HG03521 (cell line): ENCODE measurements at regions not wholly inside any gene's neighbourhood (a gene's known extent, or its start where the extent isn't known, plus 50 kb on each side); places are given as distances from the start of the nearest gene placed in this dataset.

Experiments
- ATAC-seq: cut with Tn5 transposase; IDR thresholded peaks from one replicate; pipeline ENCODE4 v1.9.1; 2021; ENCODE audit warnings: mild to moderate bottlenecking, moderate library complexity; ENCODE audit not compliant: unreplicated experiment

DNA sequence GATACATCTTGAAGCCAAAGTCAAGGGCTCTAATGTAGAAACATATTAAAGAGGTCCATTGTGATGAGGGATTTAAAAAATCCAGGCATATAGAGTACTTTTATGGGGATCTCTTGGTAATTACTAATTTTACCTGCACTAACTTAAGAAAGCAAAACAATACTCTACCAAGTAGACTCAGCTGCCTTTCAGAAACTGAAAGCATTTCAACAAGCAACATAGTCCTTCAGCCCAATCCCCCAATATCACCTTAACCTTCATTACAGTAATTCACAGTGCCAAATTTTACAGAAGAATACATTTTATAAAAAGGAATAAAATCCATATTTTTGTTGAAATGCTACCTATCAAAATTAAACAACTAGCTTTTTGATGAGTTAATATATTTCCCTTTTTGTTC, 422.9 kb downstream of the DTHD1 start:
- ATAC-seq = no peak

DNA sequence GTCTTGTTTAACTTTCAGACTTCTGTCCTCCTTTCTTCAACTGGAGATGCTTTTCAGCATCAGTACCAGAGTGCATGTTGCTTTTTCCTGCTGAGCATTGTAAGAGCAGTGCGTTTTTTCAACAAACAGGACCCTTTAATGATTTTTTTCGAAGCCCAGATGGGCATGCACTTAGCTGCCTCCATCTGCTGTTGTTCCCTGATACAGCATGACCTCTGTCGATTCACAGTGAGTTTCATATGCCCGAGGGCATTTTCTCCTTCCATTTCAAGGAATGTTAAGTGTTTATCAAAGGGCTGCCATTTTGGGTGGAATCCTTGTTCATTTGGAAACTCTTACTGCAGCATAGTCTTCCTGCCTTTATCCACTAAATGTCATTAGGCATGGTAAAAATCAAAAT, 428.6 kb downstream of the DTHD1 start:
- no peak for ATAC-seq

DNA sequence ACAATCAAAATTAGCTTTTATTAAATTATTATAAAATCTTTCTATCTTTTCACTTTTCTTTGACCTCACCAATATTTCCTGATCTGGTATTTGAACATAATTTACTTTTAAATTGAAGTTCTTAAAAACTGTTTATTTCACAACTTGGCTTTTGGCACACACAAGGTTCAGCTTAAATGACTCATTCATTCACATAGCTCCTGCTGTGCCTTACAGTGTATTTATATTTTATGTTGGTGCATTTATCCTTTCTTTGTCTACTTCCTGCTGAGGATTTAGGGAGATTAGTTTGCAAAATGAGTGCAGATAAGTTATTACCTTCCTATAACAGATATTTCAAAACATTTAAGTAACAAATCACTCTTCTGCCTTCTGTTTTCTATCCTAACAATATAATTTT, 430.6 kb downstream of the DTHD1 start:
- no peak for ATAC-seq

DNA sequence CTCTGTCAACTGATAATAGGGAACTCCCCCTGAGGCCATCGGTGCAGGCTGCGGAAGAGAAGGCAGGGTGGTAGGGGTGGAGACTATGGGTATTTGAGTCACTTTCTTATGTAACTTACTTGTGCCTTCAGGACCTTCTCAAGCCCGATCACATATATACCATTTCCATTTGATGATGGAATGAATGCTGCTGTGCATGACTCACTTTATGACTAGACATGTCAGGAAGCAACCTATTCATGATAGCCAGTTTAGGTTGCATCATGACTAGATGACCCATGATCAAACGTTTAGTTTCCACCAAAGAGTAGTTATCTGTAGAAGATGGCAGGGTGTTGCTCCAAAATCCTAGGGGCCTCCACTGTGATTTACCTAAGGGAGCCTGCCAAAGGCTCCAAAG, 435.5 kb downstream of the DTHD1 start:
- ATAC-seq = no peak

DNA sequence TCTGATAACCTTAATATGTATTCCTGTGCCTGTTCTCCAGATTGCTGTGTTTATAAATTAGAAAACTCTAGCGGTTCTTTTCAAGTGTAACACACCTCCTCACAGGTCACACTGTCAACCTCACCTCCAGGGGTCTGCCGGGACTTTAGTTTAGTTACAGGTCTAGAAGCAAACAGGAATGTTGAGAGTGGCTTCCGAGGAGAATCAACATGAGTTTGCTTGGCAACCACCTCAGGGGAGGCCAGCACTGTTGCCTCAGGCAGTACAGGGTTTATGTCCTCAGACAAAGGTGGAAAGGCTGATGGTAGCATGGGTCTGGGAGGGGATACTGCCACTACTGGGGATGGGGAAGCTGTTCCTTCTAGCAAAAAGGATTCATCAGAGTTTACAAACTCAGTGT, 438.0 kb downstream of the DTHD1 start:
- ATAC-seq = no peak

DNA sequence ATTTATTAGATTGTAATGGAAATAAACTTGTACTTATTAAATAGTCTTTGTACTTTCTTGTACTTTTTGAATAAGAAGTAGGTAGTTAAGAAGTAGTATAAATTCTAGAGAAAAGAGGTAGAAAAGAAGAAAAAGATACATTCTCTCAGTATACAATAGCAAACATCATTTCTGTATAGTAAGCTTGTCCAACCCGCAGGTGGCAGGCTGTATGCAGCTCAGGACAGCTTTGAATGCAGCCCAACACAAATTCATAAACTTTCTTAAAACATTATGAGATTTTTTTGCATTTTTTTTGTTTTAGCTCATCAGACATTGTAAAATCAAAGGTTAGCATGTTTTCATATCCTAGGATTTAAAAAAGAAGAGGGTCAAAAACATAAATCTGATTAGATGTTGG, 441.6 kb downstream of the DTHD1 start:
- no peak for ATAC-seq

DNA sequence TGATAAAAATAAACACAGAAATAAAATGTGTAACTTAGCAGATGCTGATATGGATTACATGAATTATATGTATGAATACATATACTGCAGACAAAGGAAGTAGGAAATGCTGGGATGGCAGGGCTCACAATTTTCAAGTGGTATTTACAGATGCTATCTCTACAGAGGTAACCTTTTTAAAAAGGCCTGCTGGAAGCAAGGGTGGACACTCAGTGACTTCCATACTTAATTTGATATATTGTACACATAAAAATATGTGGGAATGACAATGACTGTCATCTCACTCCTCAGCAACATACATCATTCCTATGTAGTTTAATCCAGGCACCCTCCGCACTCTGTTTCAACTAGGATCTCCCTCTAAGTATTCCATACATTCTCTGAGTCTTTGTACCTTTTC, 452.9 kb downstream of the DTHD1 start:
- no peak for ATAC-seq

DNA sequence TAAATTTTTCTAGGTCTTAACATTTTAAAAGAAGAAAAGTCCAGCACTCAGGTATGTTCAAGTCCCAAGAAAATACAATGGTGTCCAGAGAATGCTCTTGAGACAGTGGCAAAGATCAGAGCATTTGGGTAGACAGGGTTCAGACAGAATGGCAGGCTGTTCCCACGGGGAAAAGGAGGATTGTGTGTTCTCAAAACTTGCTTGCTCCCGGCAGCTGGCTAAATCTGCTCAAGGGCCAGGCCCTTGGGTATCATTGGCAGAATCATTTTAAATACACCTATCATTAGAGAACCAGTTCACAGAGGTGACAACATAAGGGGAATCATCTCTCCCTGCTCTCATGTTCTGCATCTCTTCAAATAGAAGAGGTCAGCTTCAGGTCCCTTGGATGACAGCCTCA, 456.3 kb downstream of the DTHD1 start:
- no peak for ATAC-seq

DNA sequence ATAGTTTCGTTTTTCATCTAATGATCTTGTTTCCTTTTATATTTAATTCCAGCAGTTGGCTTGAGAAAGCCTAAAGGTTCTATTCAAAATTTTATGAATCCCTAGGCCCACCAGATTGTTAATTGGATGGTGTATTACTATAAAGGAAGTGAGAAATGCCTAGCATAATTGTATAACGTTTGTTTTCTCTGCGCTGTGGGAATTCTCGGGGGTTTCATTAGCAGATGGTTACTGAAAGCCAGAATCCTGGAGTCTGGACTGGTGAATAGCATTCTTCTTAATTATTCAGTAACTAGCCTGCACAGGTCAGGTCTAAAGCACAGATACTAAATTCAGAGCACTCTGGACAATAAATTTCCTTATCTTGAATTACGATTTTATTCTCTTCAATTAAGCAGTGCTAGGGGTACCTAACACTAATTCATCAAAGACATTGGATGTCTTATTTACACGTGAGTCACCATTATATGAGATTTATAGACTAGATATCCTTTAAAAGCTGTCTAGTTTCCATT, 459.4 kb downstream of the DTHD1 start:
- no peak for ATAC-seq

DNA sequence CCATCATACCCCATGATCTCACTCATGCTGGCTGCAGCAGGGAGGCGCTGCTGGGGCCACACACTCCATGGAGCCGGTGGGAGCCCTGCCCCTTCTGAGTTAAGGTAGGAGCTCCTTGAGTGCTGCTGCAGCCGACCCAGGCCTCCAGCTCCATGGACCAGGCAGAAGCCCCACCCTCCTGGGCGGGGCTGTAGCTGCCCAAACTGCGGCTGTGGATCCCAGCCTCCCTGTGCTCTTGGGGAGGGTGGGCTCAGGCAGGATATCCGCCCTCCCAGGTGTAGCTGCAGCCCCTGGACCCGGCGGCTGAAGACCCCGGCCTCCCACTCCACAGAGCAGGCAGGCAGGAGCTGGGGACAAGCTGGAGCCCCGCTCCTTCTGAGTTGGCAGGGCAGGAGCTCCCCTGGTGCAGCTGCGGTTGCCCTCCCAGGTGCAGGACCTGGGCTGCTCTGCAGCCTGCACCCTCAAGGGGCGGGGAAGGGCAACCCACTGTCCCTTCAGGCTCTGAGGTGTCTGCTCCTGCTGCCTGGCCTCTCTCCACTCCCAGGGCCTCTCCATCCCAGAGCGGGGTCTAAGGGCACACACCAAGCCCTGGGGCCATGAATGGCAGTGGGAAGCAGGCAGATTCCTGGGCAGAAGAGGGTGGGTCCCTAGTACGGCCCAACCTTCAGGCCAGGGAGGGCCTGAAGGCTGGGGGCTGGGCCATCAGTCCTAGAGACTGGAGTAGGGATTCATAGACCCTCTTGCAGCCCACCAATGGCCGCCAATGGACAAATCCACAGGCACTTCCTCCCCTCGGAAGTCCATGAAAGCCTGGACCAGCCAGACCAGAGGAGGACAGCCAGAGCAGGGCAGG, 466.1 kb downstream of the DTHD1 start:
- no peak for ATAC-seq

DNA sequence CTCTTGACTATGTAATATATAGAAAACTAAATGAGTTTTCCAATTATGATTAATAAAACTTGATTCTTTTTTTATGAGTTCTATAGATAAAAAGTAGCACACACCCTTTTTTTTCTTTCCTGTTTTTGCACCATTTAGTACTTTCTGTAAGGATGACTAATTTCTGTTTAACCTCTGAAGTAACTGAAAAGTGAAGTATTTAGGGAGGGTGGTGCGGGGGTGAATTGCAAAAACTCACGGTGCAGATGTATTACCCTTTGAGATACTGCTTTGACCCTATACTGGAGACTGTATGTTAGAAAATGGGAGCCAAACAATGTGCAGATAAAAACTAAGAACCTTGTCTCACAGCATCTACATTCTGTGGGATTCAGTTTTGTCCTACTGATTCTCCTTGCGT, 471.6 kb downstream of the DTHD1 start:
- ATAC-seq = no peak

DNA sequence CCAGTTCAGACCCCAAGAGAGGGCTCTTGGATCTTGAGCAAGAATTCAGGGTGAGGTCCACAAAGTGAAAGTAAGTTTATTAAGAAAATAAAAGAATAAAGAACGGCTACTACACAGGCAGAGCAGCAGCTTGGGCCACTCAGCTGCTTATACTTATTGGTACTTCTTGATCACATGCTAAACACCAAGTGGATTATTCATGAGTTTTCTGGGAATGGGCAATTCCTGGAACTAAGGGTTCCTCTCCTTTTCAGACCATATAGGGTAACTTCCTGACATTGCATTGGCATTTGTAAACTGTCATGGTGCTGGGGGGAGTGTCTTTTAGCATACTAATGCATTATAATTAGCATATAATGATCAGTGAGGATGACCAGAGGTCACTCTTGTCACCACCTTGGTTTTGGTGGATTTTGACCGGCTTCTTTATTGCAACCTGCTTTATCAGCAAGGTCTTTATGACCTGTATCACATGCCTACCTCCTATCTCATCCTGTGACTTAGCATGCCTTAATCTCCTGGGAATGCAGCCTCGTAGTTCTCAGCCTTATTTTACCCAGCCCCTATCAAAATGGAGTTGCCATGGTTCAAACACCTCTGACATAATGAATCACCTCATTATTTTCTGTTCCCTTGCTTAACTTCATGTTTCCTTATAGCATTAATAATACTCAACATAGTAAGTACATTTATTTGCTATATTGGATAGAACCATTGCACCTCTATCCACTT, 476.3 kb downstream of the DTHD1 start:
- no peak for ATAC-seq

DNA sequence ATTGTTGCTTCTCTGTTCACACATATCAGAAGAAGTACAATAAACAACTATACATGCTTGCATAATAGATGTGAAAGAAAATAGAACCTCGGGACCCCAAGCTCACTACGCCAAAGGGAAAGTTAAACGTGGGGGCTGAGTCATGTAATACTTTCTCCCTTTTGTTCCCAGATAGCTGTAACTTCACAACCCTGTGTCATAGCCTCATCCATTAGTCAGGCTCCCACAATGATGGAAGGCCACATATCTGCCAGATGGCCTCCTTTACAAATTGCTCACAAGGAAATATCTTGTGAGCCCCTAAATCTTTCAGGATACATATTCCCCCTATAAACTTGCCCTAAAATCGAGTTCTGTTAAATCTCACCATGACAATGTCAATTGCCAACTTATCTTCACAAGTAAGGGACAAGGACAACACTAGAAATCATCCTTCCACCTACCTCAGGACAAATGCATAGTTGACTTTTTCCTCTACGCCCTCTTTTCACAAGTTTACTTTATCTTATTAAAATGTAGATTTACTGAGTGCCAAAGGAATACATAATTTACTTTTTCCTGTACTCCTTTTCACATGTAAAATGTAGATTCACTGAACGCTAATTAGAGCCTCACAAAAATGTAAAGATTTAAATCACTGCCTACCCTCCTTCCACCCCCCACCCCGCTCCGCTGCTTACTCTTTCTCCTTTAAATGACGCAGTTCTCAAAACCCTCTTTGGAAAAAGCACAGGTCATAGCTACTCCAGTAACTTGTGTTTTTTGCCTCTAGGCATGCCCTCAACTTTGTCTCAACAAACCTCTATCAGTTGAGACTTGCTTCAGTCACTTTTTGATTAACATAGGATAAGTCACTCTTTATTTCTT, 477.1 kb downstream of the DTHD1 start:
- ATAC-seq = no peak

DNA sequence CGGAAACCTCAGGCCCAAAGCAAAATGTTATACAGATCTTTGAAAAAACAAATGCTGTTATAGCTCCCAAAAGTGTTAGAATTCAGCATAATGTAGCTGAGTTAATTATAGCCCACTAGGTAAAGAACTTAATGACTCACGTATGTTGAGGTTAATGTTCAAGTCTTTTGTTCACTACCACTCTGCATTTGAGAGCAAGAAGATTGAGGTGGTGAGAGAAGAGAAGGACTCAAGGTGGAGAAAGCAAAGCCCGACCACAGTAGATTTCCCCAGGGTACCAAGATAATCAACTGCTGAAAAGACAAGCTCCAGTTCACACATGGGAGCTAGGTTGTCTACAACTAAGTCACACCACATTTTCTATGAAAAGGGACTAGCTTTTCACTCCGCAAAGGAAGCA, 480.2 kb downstream of the DTHD1 start:
- no peak for ATAC-seq

DNA sequence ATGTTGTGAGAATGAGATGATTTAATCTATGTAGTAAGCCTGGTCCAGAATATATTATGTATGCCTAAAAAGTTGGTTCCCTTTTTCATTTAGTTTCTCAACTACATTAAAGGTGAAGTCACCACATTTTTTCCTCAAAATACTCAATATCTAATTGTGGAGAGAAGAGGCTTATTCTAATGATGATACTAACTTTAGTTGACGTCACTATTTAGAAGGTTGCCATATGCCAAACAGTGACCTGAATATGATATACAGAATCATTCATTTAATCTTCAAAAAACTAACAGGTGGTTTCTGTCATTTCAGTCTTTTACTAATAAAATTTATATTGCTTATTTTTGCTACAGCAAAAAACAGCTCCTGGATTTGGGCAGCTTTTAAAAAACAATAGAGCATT, 480.7 kb upstream of the NWD2 start:
- no peak for ATAC-seq

DNA sequence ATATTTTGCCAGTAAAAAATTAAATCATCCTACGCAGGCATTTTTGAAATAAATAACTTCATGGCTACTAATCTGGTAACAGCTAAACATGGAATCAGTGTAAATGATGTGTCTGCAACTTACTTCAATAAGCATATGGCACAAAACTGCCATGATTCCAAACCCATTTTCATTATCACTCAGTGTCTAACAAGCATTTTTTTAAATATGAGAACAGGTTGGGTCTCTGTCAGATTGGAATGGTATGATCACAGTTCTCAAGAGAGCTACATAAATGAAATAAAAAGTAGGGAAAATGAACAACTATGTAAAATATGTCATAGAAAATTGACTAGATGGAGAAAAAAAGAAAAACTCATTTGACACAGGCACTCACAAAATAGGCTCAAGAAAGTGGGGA, 476.9 kb upstream of the NWD2 start:
- no peak for ATAC-seq

DNA sequence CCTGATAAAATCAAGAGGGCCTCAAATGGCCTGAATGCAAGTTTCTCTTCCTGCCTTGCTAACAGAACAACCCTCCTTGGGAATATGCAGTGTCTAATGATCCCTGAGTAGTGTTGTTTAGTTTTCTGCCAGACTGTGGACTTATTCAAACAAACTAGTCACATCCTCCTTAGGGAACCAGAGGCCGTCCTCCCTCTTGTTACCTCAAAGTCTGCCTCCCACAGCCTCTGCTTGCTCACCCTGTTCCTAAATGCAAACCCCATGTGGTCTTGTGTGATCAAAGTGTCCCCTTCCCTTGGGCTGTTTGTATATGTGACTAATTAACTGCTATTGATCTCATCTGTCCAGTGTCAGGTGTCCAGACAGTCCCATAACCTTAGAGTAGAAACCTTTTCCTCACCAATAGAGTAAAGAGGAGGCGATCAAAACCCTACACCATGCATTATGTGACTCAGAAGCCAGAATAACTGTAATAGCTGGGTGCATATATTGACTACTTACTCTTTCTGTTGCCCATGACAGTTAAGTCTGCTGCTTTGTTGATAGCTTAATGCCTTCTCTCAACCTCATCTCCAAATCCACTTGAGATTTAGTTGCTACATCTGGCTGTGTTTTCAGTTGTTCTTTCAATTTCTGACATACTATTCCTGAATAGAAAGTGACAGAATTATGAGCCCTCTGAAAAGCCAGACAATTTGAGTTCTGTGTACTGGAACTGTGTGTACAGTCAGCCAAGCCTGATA, 473.0 kb upstream of the NWD2 start:
- ATAC-seq = no peak

DNA sequence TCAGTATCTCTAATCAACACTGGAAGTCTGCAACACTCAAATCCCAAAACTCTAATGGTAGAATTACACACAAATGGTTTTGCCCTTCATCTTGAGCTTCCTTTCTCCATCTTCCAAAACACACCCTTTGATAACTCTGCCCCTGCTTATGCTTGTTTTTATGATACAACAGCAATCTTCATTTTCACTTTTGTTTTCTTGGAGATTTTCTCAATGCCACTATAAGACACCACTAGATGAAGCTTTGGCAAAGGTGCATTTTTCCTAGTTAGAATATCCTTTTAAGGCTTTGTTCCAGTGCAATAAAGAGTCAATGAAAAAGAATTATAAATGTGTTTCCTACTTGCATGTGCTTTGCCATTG, 472.4 kb upstream of the NWD2 start:
- no peak for ATAC-seq

DNA sequence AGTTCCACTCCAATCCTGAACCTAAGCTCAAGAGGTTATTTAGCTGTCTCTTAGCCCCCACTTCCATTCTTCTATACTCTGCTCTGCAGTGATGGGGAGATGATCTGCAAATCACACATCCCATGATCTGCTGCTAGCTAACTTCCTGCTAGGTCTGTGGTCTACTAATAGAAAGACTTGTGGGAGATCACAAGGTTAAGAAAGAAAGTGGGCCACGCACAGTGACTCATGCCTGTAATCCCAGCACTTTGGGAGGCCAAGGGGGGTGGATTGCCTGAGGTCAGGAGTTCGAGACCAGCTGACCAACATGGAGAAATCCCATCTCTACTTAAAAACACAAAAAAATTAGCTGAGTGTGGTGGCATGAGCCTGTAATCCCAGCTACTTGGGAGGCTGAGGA, 471.1 kb upstream of the NWD2 start:
- no peak for ATAC-seq

DNA sequence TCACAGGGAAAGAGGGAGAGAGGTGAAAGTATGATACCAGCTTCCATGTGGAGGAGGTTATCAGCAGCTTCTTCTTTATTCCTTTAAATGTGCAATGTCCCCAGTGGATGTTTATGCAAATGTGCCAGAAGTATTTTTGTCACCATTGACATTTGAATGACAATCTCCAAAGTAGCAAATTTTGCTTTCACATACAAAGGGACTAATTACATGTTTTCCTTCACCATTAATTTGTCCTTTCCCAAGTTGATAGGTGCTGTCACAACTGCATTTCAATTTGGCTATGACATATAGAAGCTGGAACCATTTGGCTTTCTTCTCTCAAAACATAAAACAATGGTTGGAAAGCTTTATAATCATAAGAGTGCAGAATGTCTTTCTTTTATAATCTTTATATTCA, 469.0 kb upstream of the NWD2 start:
- no peak for ATAC-seq

DNA sequence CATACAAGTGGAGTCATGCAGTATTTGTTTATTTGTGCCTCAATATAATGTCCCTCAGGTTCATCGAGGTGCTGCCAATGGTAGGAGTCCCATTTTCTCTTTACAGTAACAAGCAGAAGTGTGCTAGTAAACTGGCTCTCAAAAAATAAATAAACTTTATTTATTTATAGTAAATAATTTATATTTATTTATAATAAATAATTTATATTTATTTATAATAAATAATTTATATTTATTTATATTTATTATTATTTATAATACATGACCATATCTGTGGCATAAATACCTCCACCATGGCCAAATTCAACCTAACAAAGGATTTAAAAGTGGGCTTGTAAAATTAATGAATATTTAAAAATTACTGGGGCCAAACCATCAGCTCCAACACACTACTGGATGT, 464.9 kb upstream of the NWD2 start:
- no peak for ATAC-seq
